SH-SY5Y (cell line): ENCODE measurements at regions not wholly inside any gene's neighbourhood (a gene's known extent, or its start where the extent isn't known, plus 50 kb on each side); places are given as distances from the start of the nearest gene placed in this dataset.

ENCODE experiments used
- GATA2 ChIP-seq: IDR thresholded peaks from 2 replicates; pipeline ENCODE4 v1.6.1; 2011; ENCODE audit warnings: mild to moderate bottlenecking, low read depth, low read length
- GATA3 ChIP-seq: IDR thresholded peaks from 2 replicates; pipeline ENCODE4 v1.6.1; 2011; ENCODE audit warnings: low read depth, mild to moderate bottlenecking, low read length, moderate library complexity

DNA sequence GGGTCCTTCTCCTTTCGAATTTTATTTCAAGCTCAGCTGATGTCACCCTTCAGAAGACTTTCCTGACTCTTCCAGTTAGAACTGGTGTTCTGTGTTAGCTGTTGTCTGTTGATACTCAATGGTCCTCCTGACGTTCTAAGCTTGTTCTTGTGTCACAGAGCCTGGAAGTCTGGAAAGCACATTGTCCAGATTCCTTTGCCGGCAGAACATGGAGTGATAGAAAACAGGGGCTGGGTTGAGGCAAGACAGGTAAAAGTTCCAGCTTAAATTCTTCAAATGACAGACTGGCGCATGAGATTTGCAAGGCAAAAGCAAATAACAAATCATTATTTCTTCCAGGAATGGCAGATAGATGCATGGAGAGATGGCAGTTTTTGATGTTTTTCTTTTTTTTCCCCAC lies 102.0 kb upstream of the CLSTN2 start:
- TF ChIP-seq GATA2 = no peak
- TF ChIP-seq GATA3 = no peak
